Memory B cell (primary cell): ENCODE measurements at regions not wholly inside any gene's neighbourhood (a gene's known extent, or its start where the extent isn't known, plus 50 kb on each side); places are given as distances from the start of the nearest gene placed in this dataset.

Experiments
- ATAC-seq: fragments of 150-1000 bp; cut with Tn5 transposase; 2 replicates; pipeline ENCODE4 v1.10.0; 2021; ENCODE audit warnings: low read depth, mild to moderate bottlenecking, moderate library complexity
- DNase-seq, 2 donors: peaks; one replicate each; pipeline ENCODE4 v3.0.0; 2022; ENCODE audit warnings: low spot score in 2 of 2
- H3K27ac Mint-ChIP-seq: one replicate; pipeline ENCODE4 v1.8.0; 2022; ENCODE audit warnings: mild to moderate bottlenecking, moderate library complexity, mixed read lengths
- H3K27me3 Mint-ChIP-seq: one replicate; pipeline ENCODE4 v1.8.0; 2022; ENCODE audit warnings: mixed read lengths
- H3K36me3 Mint-ChIP-seq: one replicate; pipeline ENCODE4 v1.8.0; 2022; ENCODE audit warnings: mild to moderate bottlenecking, mixed read lengths
- H3K4me1 Mint-ChIP-seq: one replicate; pipeline ENCODE4 v1.8.0; 2022; ENCODE audit warnings: mixed read lengths
- H3K4me3 Mint-ChIP-seq: one replicate; pipeline ENCODE4 v1.8.0; 2022; ENCODE audit warnings: mild to moderate bottlenecking, moderate library complexity, mixed read lengths
- H3K9me3 Mint-ChIP-seq: one replicate; pipeline ENCODE4 v1.8.0; 2022; ENCODE audit warnings: mixed read lengths

- no peak overlapping the region for H3K4me3 Mint-ChIP-seq
- H3K27me3 Mint-ChIP-seq = no peaks in the 10 kb centered on the region
- no peak for DNase-seq
- H3K27ac Mint-ChIP-seq = no peak overlapping the region
- H3K9me3 Mint-ChIP-seq = peaks cover 10% of the 10 kb centered on the region
- H3K4me1 Mint-ChIP-seq = no peaks in the 10 kb centered on the region
- H3K36me3 Mint-ChIP-seq = no peaks in the 10 kb centered on the region
- ATAC-seq = no peak
Observed at GRCh38 chr12:61521258-61521657, 738.9 kb upstream of the USP15 start.

- no peaks in the 10 kb centered on the region for H3K36me3 Mint-ChIP-seq
Observed at GRCh38 chr12:61523276-61523992, 736.8 kb upstream of the USP15 start.

GRCh38 chr12:61524851-61525250, 735.4 kb upstream of the USP15 start:
- ATAC-seq = no peak
- H3K27me3 Mint-ChIP-seq = no peaks in the 10 kb centered on the region
- no peak for DNase-seq
- no peaks in the 10 kb centered on the region for H3K36me3 Mint-ChIP-seq
- no peak overlapping the region for H3K27ac Mint-ChIP-seq
- no peaks in the 10 kb centered on the region for H3K4me1 Mint-ChIP-seq
- H3K9me3 Mint-ChIP-seq = peaks cover 10% of the 10 kb centered on the region
- H3K4me3 Mint-ChIP-seq = no peak overlapping the region

More at GRCh38 chr12:61523276-61523992, 736.8 kb upstream of the USP15 start:
- H3K4me3 Mint-ChIP-seq = no peak overlapping the region
- no peaks in the 10 kb centered on the region for H3K4me1 Mint-ChIP-seq
- no peak overlapping the region for H3K27ac Mint-ChIP-seq
- H3K27me3 Mint-ChIP-seq = no peaks in the 10 kb centered on the region
- ATAC-seq = no peak
- peaks cover 10% of the 10 kb centered on the region for H3K9me3 Mint-ChIP-seq
- no peak for DNase-seq

GRCh38 chr12:61525331-61525730, 734.9 kb upstream of the USP15 start:
- no peak for ATAC-seq

GRCh38 chr12:61530456-61530855, 729.7 kb upstream of the USP15 start:
- Mint-ChIP-seq H3K4me3 (no peak overlapping the region), H3K4me1 (no peaks in the 10 kb centered on the region), H3K9me3 (peaks cover 14% of the 10 kb centered on the region), H3K27ac (no peak overlapping the region), H3K27me3 (no peaks in the 10 kb centered on the region), H3K36me3 (no peaks in the 10 kb centered on the region)
- DNase-seq (no peak), ATAC-seq (no peak)

More at GRCh38 chr12:61525331-61525730, 734.9 kb upstream of the USP15 start:
- DNase-seq = no peak
- Mint-ChIP-seq H3K27me3 (no peaks in the 10 kb centered on the region), H3K36me3 (no peaks in the 10 kb centered on the region), H3K27ac (no peak overlapping the region), H3K4me1 (no peaks in the 10 kb centered on the region), H3K4me3 (no peak overlapping the region), H3K9me3 (peaks cover 10% of the 10 kb centered on the region)

GRCh38 chr12:61531195-61531594, 729.0 kb upstream of the USP15 start:
- Mint-ChIP-seq H3K4me3 (no peak overlapping the region), H3K36me3 (no peaks in the 10 kb centered on the region), H3K9me3 (peaks cover 14% of the 10 kb centered on the region), H3K27me3 (no peaks in the 10 kb centered on the region), H3K27ac (no peak overlapping the region), H3K4me1 (no peaks in the 10 kb centered on the region)
- no peak for ATAC-seq
- no peak for DNase-seq

GRCh38 chr12:61536117-61536516, 724.1 kb upstream of the USP15 start:
- DNase-seq (no peak), ATAC-seq (no peak)
- H3K9me3 Mint-ChIP-seq = peaks cover 12% of the 10 kb centered on the region
- no peaks in the 10 kb centered on the region for H3K36me3 Mint-ChIP-seq
- H3K4me1 Mint-ChIP-seq = no peaks in the 10 kb centered on the region
- no peak overlapping the region for H3K27ac Mint-ChIP-seq
- H3K4me3 Mint-ChIP-seq = no peak overlapping the region
- no peaks in the 10 kb centered on the region for H3K27me3 Mint-ChIP-seq

- no peaks in the 10 kb centered on the region for H3K4me1 Mint-ChIP-seq
- no peaks in the 10 kb centered on the region for H3K27me3 Mint-ChIP-seq
- no peak for DNase-seq
- peaks cover 12% of the 10 kb centered on the region for H3K9me3 Mint-ChIP-seq
- no peak for ATAC-seq
- H3K36me3 Mint-ChIP-seq = no peaks in the 10 kb centered on the region
- H3K27ac Mint-ChIP-seq = no peak overlapping the region
- H3K4me3 Mint-ChIP-seq = no peak overlapping the region
Observed at GRCh38 chr12:61536525-61536924, 723.7 kb upstream of the USP15 start.

- peaks cover 6% of the 10 kb centered on the region for H3K9me3 Mint-ChIP-seq
- no peaks in the 10 kb centered on the region for H3K4me1 Mint-ChIP-seq
- H3K27ac Mint-ChIP-seq = no peak overlapping the region
- H3K4me3 Mint-ChIP-seq = no peak overlapping the region
- DNase-seq (no peak), ATAC-seq (no peak)
- no peaks in the 10 kb centered on the region for H3K36me3 Mint-ChIP-seq
- H3K27me3 Mint-ChIP-seq = no peaks in the 10 kb centered on the region
Observed at GRCh38 chr12:61538951-61539350, 721.3 kb upstream of the USP15 start.

- Mint-ChIP-seq H3K27me3 (no peaks in the 10 kb centered on the region), H3K36me3 (no peaks in the 10 kb centered on the region), H3K4me3 (no peak overlapping the region), H3K4me1 (no peaks in the 10 kb centered on the region), H3K27ac (no peak overlapping the region), H3K9me3 (peaks cover 4% of the 10 kb centered on the region)
- DNase-seq (no peak), ATAC-seq (no peak)
Observed at GRCh38 chr12:61542551-61542950, 717.7 kb upstream of the USP15 start.

GRCh38 chr12:61546296-61546695, 713.9 kb upstream of the USP15 start:
- Mint-ChIP-seq H3K36me3 (no peaks in the 10 kb centered on the region), H3K27me3 (no peaks in the 10 kb centered on the region), H3K4me1 (no peaks in the 10 kb centered on the region), H3K27ac (no peak overlapping the region), H3K9me3 (peaks cover 4% of the 10 kb centered on the region), H3K4me3 (no peak overlapping the region)
- DNase-seq (no peak), ATAC-seq (no peak)

GRCh38 chr12:61553091-61553490, 707.1 kb upstream of the USP15 start:
- no peak overlapping the region for H3K4me3 Mint-ChIP-seq

GRCh38 chr12:61554268-61555008, 705.8 kb upstream of the USP15 start:
- Mint-ChIP-seq H3K9me3 (peaks cover 4% of the 10 kb centered on the region), H3K4me3 (no peak overlapping the region), H3K27me3 (no peaks in the 10 kb centered on the region), H3K4me1 (no peaks in the 10 kb centered on the region), H3K27ac (no peak overlapping the region), H3K36me3 (no peaks in the 10 kb centered on the region)
- no peak for DNase-seq
- ATAC-seq = no peak

More at GRCh38 chr12:61553091-61553490, 707.1 kb upstream of the USP15 start:
- Mint-ChIP-seq H3K27ac (no peak overlapping the region), H3K4me1 (no peaks in the 10 kb centered on the region), H3K27me3 (no peaks in the 10 kb centered on the region), H3K36me3 (no peaks in the 10 kb centered on the region), H3K9me3 (peaks cover 2% of the 10 kb centered on the region)
- no peak for DNase-seq
- no peak for ATAC-seq

GRCh38 chr12:61563665-61564450, 696.3 kb upstream of the USP15 start:
- ATAC-seq (no peak), DNase-seq (no peak)
- no peak overlapping the region for H3K4me3 Mint-ChIP-seq
- no peaks in the 10 kb centered on the region for H3K36me3 Mint-ChIP-seq
- H3K4me1 Mint-ChIP-seq = no peaks in the 10 kb centered on the region
- H3K27me3 Mint-ChIP-seq = no peaks in the 10 kb centered on the region
- no peak overlapping the region for H3K27ac Mint-ChIP-seq
- H3K9me3 Mint-ChIP-seq = peaks cover 8% of the 10 kb centered on the region
